Loucy (cell line): ENCODE measurements at regions not wholly inside any gene's neighbourhood (a gene's known extent, or its start where the extent isn't known, plus 50 kb on each side); places are given as distances from the start of the nearest gene placed in this dataset.

Experiments
- CTCF ChIP-seq: fragments of 200-600 bp; sonication (generic); conservative IDR thresholded peaks from 2 replicates; pipeline ENCODE4 v1.5.1; 2014; ENCODE audit warnings: mild to moderate bottlenecking, antibody characterized with exemption, low read length
- EZH2phosphoT487 ChIP-seq: fragments of 200-600 bp; IDR thresholded peaks from 2 replicates; pipeline ENCODE4 v1.6.1; 2018; ENCODE audit warnings: antibody characterized with exemption, mild to moderate bottlenecking, moderate library complexity, borderline replicate concordance

- TF ChIP-seq CTCF = no peak
- no peak for TF ChIP-seq EZH2phosphoT487
Observed at GRCh38 chr3:71961891-71962290, 176.9 kb upstream of the PROK2 start.
